GM12892 (cell line): ENCODE measurements at regions not wholly inside any gene's neighbourhood (a gene's known extent, or its start where the extent isn't known, plus 50 kb on each side); places are given as distances from the start of the nearest gene placed in this dataset.

Experiments
- POLR2A ChIP-seq: IDR thresholded peaks from 2 replicates; pipeline ENCODE4 v1.6.1; 2011; ENCODE audit warnings: low read depth, low read length, control low read depth
- TAF1 ChIP-seq: IDR thresholded peaks from 2 replicates; pipeline ENCODE4 v1.6.1; 2011; ENCODE audit warnings: low read depth, mild to moderate bottlenecking, control low read depth, low read length, borderline replicate concordance

DNA sequence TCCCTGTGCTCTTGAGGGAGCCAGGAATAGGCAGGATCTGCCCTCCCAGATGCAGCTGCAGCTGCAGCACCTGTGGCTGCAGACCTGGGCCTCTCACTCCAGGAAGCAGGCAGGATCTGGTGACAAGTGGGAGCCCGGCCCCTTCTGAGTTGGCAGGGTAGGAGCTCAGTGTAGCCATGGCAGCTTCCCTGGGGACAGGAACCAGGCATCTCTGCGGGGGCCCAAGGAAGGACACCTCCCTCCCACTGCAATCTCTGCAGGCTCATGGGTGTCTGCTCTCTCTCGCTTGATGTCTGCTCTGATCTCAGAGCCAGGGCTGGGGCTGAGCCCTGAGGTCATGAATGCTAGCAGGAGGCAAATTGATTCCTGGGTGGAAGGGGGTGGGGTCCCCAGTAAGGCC lies 592.5 kb upstream of the CA10 start:
- TF ChIP-seq TAF1 (no peak), POLR2A (no peak)
